DMS 273 treated with DMSO at 0.1 percent for 48 hours (cell line): ENCODE measurements at regions not wholly inside any gene's neighbourhood (a gene's known extent, or its start where the extent isn't known, plus 50 kb on each side); places are given as distances from the start of the nearest gene placed in this dataset.
"Not testable (repeated sequence)": the region's sequence is repeated elsewhere in the genome, so short reads cannot be mapped to it uniquely, and the experiment has no call there.

Experiments used
- DNase-seq: peaks from one replicate; lab custom pipeline; 2025; lab: John Stamatoyannopoulos, UW

- DNase-seq = no peak
Observed at GRCh38 chr1:164433141-164433817, 125.7 kb upstream of the PBX1 start.

GRCh38 chr1:164433818-164434170 is 125.2 kb upstream of the PBX1 start:
- no peak for DNase-seq

GRCh38 chr1:164440232-164440631 is 118.8 kb upstream of the PBX1 start:
- DNase-seq = no peak

- no peak for DNase-seq
Observed at GRCh38 chr1:164443166-164443565, 115.8 kb upstream of the PBX1 start.

- DNase-seq = no peak
Observed at GRCh38 chr1:164443836-164444235, 115.1 kb upstream of the PBX1 start.

- DNase-seq = no peak
Observed at GRCh38 chr1:164446020-164446419, 113.0 kb upstream of the PBX1 start.

- no peak for DNase-seq
Observed at GRCh38 chr1:164452549-164452948, 106.4 kb upstream of the PBX1 start.

GRCh38 chr1:164456272-164456671 is 102.7 kb upstream of the PBX1 start:
- no peak for DNase-seq

- DNase-seq = not testable (repeated sequence)
Observed at GRCh38 chr1:164459176-164459575, 99.8 kb upstream of the PBX1 start.

GRCh38 chr1:164466001-164466421 is 93.0 kb upstream of the PBX1 start:
- DNase-seq = no peak

GRCh38 chr1:164466429-164466828 is 92.6 kb upstream of the PBX1 start:
- no peak for DNase-seq

- DNase-seq = no peak
Observed at GRCh38 chr1:164470996-164471395, 88.0 kb upstream of the PBX1 start.

GRCh38 chr1:164472841-164473240 is 86.1 kb upstream of the PBX1 start:
- no peak for DNase-seq

- no peak for DNase-seq
Observed at GRCh38 chr1:164473544-164473943, 85.4 kb upstream of the PBX1 start.

- no peak for DNase-seq
Observed at GRCh38 chr1:164475834-164476233, 83.2 kb upstream of the PBX1 start.

- no peak for DNase-seq
Observed at GRCh38 chr1:164477343-164477742, 81.6 kb upstream of the PBX1 start.

GRCh38 chr1:164479242-164479641 is 79.7 kb upstream of the PBX1 start:
- no peak for DNase-seq

- no peak for DNase-seq
Observed at GRCh38 chr1:164480285-164480907, 78.6 kb upstream of the PBX1 start.

GRCh38 chr1:164495905-164496304 is 63.1 kb upstream of the PBX1 start:
- DNase-seq = no peak

- no peak for DNase-seq
Observed at GRCh38 chr1:164498792-164499191, 60.2 kb upstream of the PBX1 start.

- no peak for DNase-seq
Observed at GRCh38 chr1:164504749-164505148, 54.2 kb upstream of the PBX1 start.
